ENCODE measurements at regions not wholly inside any gene's neighbourhood (a gene's known extent, or its start where the extent isn't known, plus 50 kb on each side); places are given as distances from the start of the nearest gene placed in this dataset.

- no peaks in the 10 kb centered on the region for H3K4me1 ChIP-seq (ENCODE audit: insufficient read depth, low read length, severe bottlenecking)
Observed at GRCh38 chr13:73198991-73199411, 140.2 kb downstream of the KLF5 start.

GRCh38 chr13:73195091-73195490, 136.3 kb downstream of the KLF5 start:
- Histone ChIP-seq H3K9me2 (ENCODE audit: low read depth, low read length) (no peaks in the 10 kb centered on the region), H3K36me3 (ENCODE audit: insufficient read depth, low read length) (no peaks in the 10 kb centered on the region), H3K4me3 (ENCODE audit: low read depth, low read length, poor library complexity, severe bottlenecking) (no peak overlapping the region), H3K9me3 (ENCODE audit: low read length) (no peaks in the 10 kb centered on the region), H4K20me1 (ENCODE audit: insufficient read depth, low read length) (no peaks in the 10 kb centered on the region), H3F3A (ENCODE audit: insufficient read depth, low read length) (no peaks in the 10 kb centered on the region), H3K9ac (ENCODE audit: low read length) (no peak overlapping the region), H2AFZ (ENCODE audit: low read length) (no peak overlapping the region), H3K27ac (ENCODE audit: low read depth, low read length, poor library complexity, severe bottlenecking) (no peak overlapping the region), H3K4me1 (ENCODE audit: insufficient read depth, low read length, severe bottlenecking) (no peaks in the 10 kb centered on the region), H3K4me2 (ENCODE audit: low read length) (no peak overlapping the region), H3K79me2 (ENCODE audit: insufficient read depth, low read length) (no peaks in the 10 kb centered on the region), H3K27me3 (ENCODE audit: insufficient read depth, low read length) (no peaks in the 10 kb centered on the region)
- TF ChIP-seq EZH2 (IDR thresholded peaks at IDR 0.05; ENCODE audit: borderline replicate concordance, low read length) (no peak), CTCF (IDR thresholded peaks at IDR 0.05; ENCODE audit: low read length) (no peak)

More at GRCh38 chr13:73198991-73199411, 140.2 kb downstream of the KLF5 start:
- H3K36me3 ChIP-seq (ENCODE audit: insufficient read depth, low read length) = no peaks in the 10 kb centered on the region
- H3F3A ChIP-seq (ENCODE audit: insufficient read depth, low read length) = no peaks in the 10 kb centered on the region
- H3K9me2 ChIP-seq (ENCODE audit: low read depth, low read length) = no peaks in the 10 kb centered on the region
- no peak overlapping the region for H2AFZ ChIP-seq (ENCODE audit: low read length)
- no peaks in the 10 kb centered on the region for H4K20me1 ChIP-seq (ENCODE audit: insufficient read depth, low read length)
- H3K4me3 ChIP-seq (ENCODE audit: low read depth, low read length, poor library complexity, severe bottlenecking) = no peak overlapping the region
- no peaks in the 10 kb centered on the region for H3K79me2 ChIP-seq (ENCODE audit: insufficient read depth, low read length)
- no peak overlapping the region for H3K27ac ChIP-seq (ENCODE audit: low read depth, low read length, poor library complexity, severe bottlenecking)
- TF ChIP-seq CTCF (IDR thresholded peaks at IDR 0.05; ENCODE audit: low read length) (no peak), EZH2 (IDR thresholded peaks at IDR 0.05; ENCODE audit: borderline replicate concordance, low read length) (no peak)
- no peaks in the 10 kb centered on the region for H3K9me3 ChIP-seq (ENCODE audit: low read length)
- no peaks in the 10 kb centered on the region for H3K27me3 ChIP-seq (ENCODE audit: insufficient read depth, low read length)
- no peak overlapping the region for H3K9ac ChIP-seq (ENCODE audit: low read length)
- no peak overlapping the region for H3K4me2 ChIP-seq (ENCODE audit: low read length)

- H3K9me2 ChIP-seq (ENCODE audit: low read depth, low read length) = no peaks in the 10 kb centered on the region
- no peaks in the 10 kb centered on the region for H3K9me3 ChIP-seq (ENCODE audit: low read length)
- H3K4me2 ChIP-seq (ENCODE audit: low read length) = no peak overlapping the region
- H3K4me1 ChIP-seq (ENCODE audit: insufficient read depth, low read length, severe bottlenecking) = no peaks in the 10 kb centered on the region
- H3K36me3 ChIP-seq (ENCODE audit: insufficient read depth, low read length) = no peaks in the 10 kb centered on the region
- H3K9ac ChIP-seq (ENCODE audit: low read length) = no peak overlapping the region
- H3K79me2 ChIP-seq (ENCODE audit: insufficient read depth, low read length) = no peaks in the 10 kb centered on the region
- H2AFZ ChIP-seq (ENCODE audit: low read length) = no peak overlapping the region
- no peak overlapping the region for H3K4me3 ChIP-seq (ENCODE audit: low read depth, low read length, poor library complexity, severe bottlenecking)
- H4K20me1 ChIP-seq (ENCODE audit: insufficient read depth, low read length) = no peaks in the 10 kb centered on the region
- H3K27ac ChIP-seq (ENCODE audit: low read depth, low read length, poor library complexity, severe bottlenecking) = no peak overlapping the region
- no peak for TF ChIP-seq CTCF (IDR thresholded peaks at IDR 0.05; ENCODE audit: low read length)
- TF ChIP-seq EZH2 (IDR thresholded peaks at IDR 0.05; ENCODE audit: borderline replicate concordance, low read length) = no peak
- no peaks in the 10 kb centered on the region for H3K27me3 ChIP-seq (ENCODE audit: insufficient read depth, low read length)
- no peaks in the 10 kb centered on the region for H3F3A ChIP-seq (ENCODE audit: insufficient read depth, low read length)
Observed at GRCh38 chr13:73194310-73194709, 135.5 kb downstream of the KLF5 start.
